Head of caudate nucleus (tissue), 42 donors: ENCODE measurements at regions not wholly inside any gene's neighbourhood (a gene's known extent, or its start where the extent isn't known, plus 50 kb on each side); places are given as distances from the start of the nearest gene placed in this dataset.

ENCODE experiments used
- DNase-seq, 42 donors: peaks; one replicate each; pipeline versions ENCODE4 v3.0.0 to v3.0.0-alpha.2; 2020 to 2021; ENCODE audit warnings: mixed read lengths in 7 of 42
- intact Hi-C: fragments of 100-400 bp; cut with DNase I; formaldehyde crosslinking; loops from one replicate; pipeline ENCODE4 v1.15.0; 2022

- DNase-seq: no peak
- intact Hi-C loops: no loop called here
Measured at GRCh38 chr16:85350146-85350728, 238.0 kb upstream of the CIBAR2 start.

- intact Hi-C loops: no loop called here
- peak; percentile 77 to 97 (median 92) for DNase-seq
Measured at GRCh38 chr16:85350973-85351372, 238.7 kb upstream of the CIBAR2 start.

- intact Hi-C loops: no loop called here
- DNase-seq: no peak
Measured at GRCh38 chr16:85353013-85353412, 240.7 kb upstream of the CIBAR2 start.

GRCh38 chr16:85353839-85354685 lies 241.8 kb upstream of the CIBAR2 start:
- intact Hi-C loops: no loop called here
- no peak for DNase-seq

- no peak for DNase-seq
- intact Hi-C loops: no loop called here
Measured at GRCh38 chr16:85354686-85355514, 242.6 kb upstream of the CIBAR2 start.

- intact Hi-C loops: no loop called here
- DNase-seq: no peak
Measured at GRCh38 chr16:85355515-85355837, 243.2 kb upstream of the CIBAR2 start.

- DNase-seq: no peak
- intact Hi-C loops: no loop called here
Measured at GRCh38 chr16:85356157-85356556, 243.9 kb upstream of the CIBAR2 start.

GRCh38 chr16:85357323-85357722 lies 245.1 kb upstream of the CIBAR2 start:
- intact Hi-C loops: no loop called here
- DNase-seq: no peak

GRCh38 chr16:85357924-85358505 lies 245.7 kb upstream of the CIBAR2 start:
- no peak for DNase-seq
- intact Hi-C loops: no loop called here

- intact Hi-C loops: no loop called here
- DNase-seq: no peak
Measured at GRCh38 chr16:85358704-85359146, 246.5 kb upstream of the CIBAR2 start.

GRCh38 chr16:85359147-85359822 lies 247.0 kb upstream of the CIBAR2 start:
- intact Hi-C loops: no loop called here
- DNase-seq: no peak

- intact Hi-C loops: no loop called here
- DNase-seq: no peak
Measured at GRCh38 chr16:85360323-85361277, 248.3 kb upstream of the CIBAR2 start.

- no peak for DNase-seq
- intact Hi-C loops: no loop called here
Measured at GRCh38 chr16:85361441-85362118, 249.3 kb upstream of the CIBAR2 start.

GRCh38 chr16:85362443-85362842 lies 250.2 kb upstream of the CIBAR2 start:
- DNase-seq: no peak
- intact Hi-C loops: no loop called here

- intact Hi-C loops: no loop called here
- DNase-seq: no peak
Measured at GRCh38 chr16:85363427-85363826, 249.7 kb upstream of the GSE1 start.

GRCh38 chr16:85363881-85364280 lies 249.2 kb upstream of the GSE1 start:
- intact Hi-C loops: no loop called here
- no peak for DNase-seq

- no peak for DNase-seq
- intact Hi-C loops: no loop called here
Measured at GRCh38 chr16:85364323-85365040, 248.6 kb upstream of the GSE1 start.
